T47D (cell line): ENCODE measurements at regions not wholly inside any gene's neighbourhood (a gene's known extent, or its start where the extent isn't known, plus 50 kb on each side); places are given as distances from the start of the nearest gene placed in this dataset.
"Not testable (repeated sequence)": the region's sequence is repeated elsewhere in the genome, so short reads cannot be mapped to it uniquely, and the experiment has no call there.

Source experiments
- DNase-seq, 2 experiments: peaks; one replicate each; pipeline versions ENCODE4 v3.0.0 to v3.0.0-alpha.2; 2011 to 2012; ENCODE audit warnings: low read depth in 1 of 2, low spot score in 1 of 2
- JUND ChIP-seq: IDR thresholded peaks from 2 replicates; pipeline ENCODE4 v1.6.1; 2012; ENCODE audit warnings: low read depth
- in situ Hi-C: cut with HindIII; loops from 2 replicates; pipeline ENCODE4 v1.10.0; 2016; ENCODE audit warnings: low sequenced_read_pairs, low pct_unique_long_range_greater_than_20kb

- in situ Hi-C loops, DNase-seq: not testable (repeated sequence)
Observed at GRCh38 chr1:25171013-25171412, 61.3 kb downstream of the SYF2 start.

- in situ Hi-C loops, result no loop called here
- no peak for DNase-seq
- no peak for TF ChIP-seq JUND
Observed at GRCh38 chr1:25170439-25170838, 61.9 kb downstream of the SYF2 start.

- in situ Hi-C loops, result no loop called here
- no peak for TF ChIP-seq JUND
- DNase-seq, result no peak
Observed at GRCh38 chr1:25169610-25170009, 62.7 kb downstream of the SYF2 start.

- in situ Hi-C loops, result no loop called here
- no peak for DNase-seq
- no peak for TF ChIP-seq JUND
Observed at GRCh38 chr1:25169168-25169567, 63.1 kb downstream of the SYF2 start.

- in situ Hi-C loops, result no loop called here
- DNase-seq, result no peak
- TF ChIP-seq JUND, result no peak
Observed at GRCh38 chr1:25168193-25169071, 63.9 kb downstream of the SYF2 start.

- DNase-seq, result no peak
- no peak for TF ChIP-seq JUND
- in situ Hi-C loops, result no loop called here
Observed at GRCh38 chr1:25167269-25168192, 64.8 kb downstream of the SYF2 start.

GRCh38 chr1:25166847-25167246 lies 65.5 kb downstream of the SYF2 start:
- in situ Hi-C loops, result no loop called here
- TF ChIP-seq JUND, result no peak
- no peak for DNase-seq

GRCh38 chr1:25163986-25164385 lies 68.3 kb downstream of the SYF2 start:
- no peak for DNase-seq
- TF ChIP-seq JUND, result no peak
- in situ Hi-C loops, result no loop called here

GRCh38 chr1:25161981-25162380 lies 70.3 kb downstream of the SYF2 start:
- DNase-seq, result no peak
- TF ChIP-seq JUND, result no peak
- in situ Hi-C loops, result no loop called here

- DNase-seq, result no peak
- in situ Hi-C loops, result no loop called here
- no peak for TF ChIP-seq JUND
Observed at GRCh38 chr1:25157846-25158245, 74.5 kb downstream of the SYF2 start.

- in situ Hi-C loops, result no loop called here
- no peak for DNase-seq
Observed at GRCh38 chr1:25150985-25151495, 81.3 kb downstream of the SYF2 start.

GRCh38 chr1:25148673-25149300 lies 83.5 kb downstream of the SYF2 start:
- in situ Hi-C loops, result no loop called here
- no peak for DNase-seq
- TF ChIP-seq JUND, result no peak

More at GRCh38 chr1:25150985-25151495, 81.3 kb downstream of the SYF2 start:
- no peak for TF ChIP-seq JUND
